ENCODE measurements at regions not wholly inside any gene's neighbourhood (a gene's known extent, or its start where the extent isn't known, plus 50 kb on each side); places are given as distances from the start of the nearest gene placed in this dataset.
"Not testable (repeated sequence)": the region's sequence is repeated elsewhere in the genome, so short reads cannot be mapped to it uniquely, and the experiment has no call there.

- no peak for DNase-seq
Observed at GRCh38 chr14:43858981-43859380, 648.1 kb downstream of the FSCB start.

GRCh38 chr14:43855556-43855955, 651.5 kb downstream of the FSCB start:
- no peak for DNase-seq

GRCh38 chr14:43853541-43853940, 653.5 kb downstream of the FSCB start:
- DNase-seq = no peak

GRCh38 chr14:43803076-43803689, 703.9 kb downstream of the FSCB start:
- no peak for DNase-seq

GRCh38 chr14:43795600-43796228, 711.4 kb downstream of the FSCB start:
- peak in 1 of 2 donors; percentile 10 for DNase-seq

- no peak for DNase-seq
Observed at GRCh38 chr14:43793579-43793978, 713.5 kb downstream of the FSCB start.

- no peak for DNase-seq
Observed at GRCh38 chr14:43792980-43793379, 714.1 kb downstream of the FSCB start.

GRCh38 chr14:43790681-43791080, 716.4 kb downstream of the FSCB start:
- no peak for DNase-seq

- no peak for DNase-seq
Observed at GRCh38 chr14:43789458-43789857, 717.6 kb downstream of the FSCB start.

GRCh38 chr14:43786066-43786762, 720.9 kb downstream of the FSCB start:
- DNase-seq = no peak

GRCh38 chr14:43784432-43784831, 722.7 kb downstream of the FSCB start:
- not testable (repeated sequence) for DNase-seq

- DNase-seq = no peak
Observed at GRCh38 chr14:43778937-43779639, 728.0 kb downstream of the FSCB start.

GRCh38 chr14:43778570-43778936, 728.5 kb downstream of the FSCB start:
- peak in 1 of 2 donors; percentile 18 for DNase-seq

GRCh38 chr14:43765474-43765873, 741.6 kb downstream of the FSCB start:
- DNase-seq = no peak

GRCh38 chr14:43764433-43764832, 742.6 kb downstream of the FSCB start:
- no peak for DNase-seq

- no peak for DNase-seq
Observed at GRCh38 chr14:43755707-43756106, 751.4 kb downstream of the FSCB start.

GRCh38 chr14:43754838-43755237, 752.2 kb downstream of the FSCB start:
- no peak for DNase-seq

GRCh38 chr14:43745746-43746145, 761.3 kb downstream of the FSCB start:
- DNase-seq = no peak

- no peak for DNase-seq
Observed at GRCh38 chr14:43735932-43736331, 771.2 kb downstream of the FSCB start.

GRCh38 chr14:43729143-43729542, 777.9 kb downstream of the FSCB start:
- no peak for DNase-seq

GRCh38 chr14:43706900-43707299, 800.2 kb downstream of the FSCB start:
- no peak for DNase-seq

- not testable (repeated sequence) for DNase-seq
Observed at GRCh38 chr14:43698561-43699284, 808.4 kb downstream of the FSCB start.
